Mucosa of rectum (tissue), 2 donors: ENCODE measurements at regions not wholly inside any gene's neighbourhood (a gene's known extent, or its start where the extent isn't known, plus 50 kb on each side); places are given as distances from the start of the nearest gene placed in this dataset.

ENCODE experiments used
- H3K27ac ChIP-seq, 2 donors: one replicate each; pipeline ENCODE4 v1.7.0; 2013; ENCODE audit warnings: inconsistent platforms in 2 of 2, low read depth in 2 of 2, low read length in 2 of 2
- H3K27me3 ChIP-seq, 2 donors: one replicate each; pipeline ENCODE4 v1.7.0; 2013; ENCODE audit warnings: low read length in 2 of 2; ENCODE audit not compliant: control insufficient read depth in 2 of 2, insufficient read depth in 2 of 2
- H3K36me3 ChIP-seq, 2 donors: one replicate each; pipeline ENCODE4 v1.7.0; 2013; ENCODE audit warnings: low read length in 2 of 2; ENCODE audit not compliant: control insufficient read depth in 2 of 2, insufficient read depth in 2 of 2
- H3K4me1 ChIP-seq, 2 donors: one replicate each; pipeline ENCODE4 v1.7.0; 2013; ENCODE audit warnings: low read length in 2 of 2, mild to moderate bottlenecking in 1 of 2; ENCODE audit not compliant: control insufficient read depth in 2 of 2, insufficient read depth in 2 of 2
- H3K4me3 ChIP-seq, 2 donors: one replicate each; pipeline ENCODE4 v1.7.0; 2013; ENCODE audit warnings: low read length in 2 of 2
- H3K9ac ChIP-seq, 2 donors: one replicate each; pipeline ENCODE4 v1.7.0; 2013; ENCODE audit warnings: low read length in 2 of 2, low read depth in 1 of 2, mild to moderate bottlenecking in 1 of 2
- H3K9me3 ChIP-seq, 2 donors: one replicate each; pipeline ENCODE4 v1.7.0; 2013; ENCODE audit warnings: low read length in 2 of 2; ENCODE audit not compliant: control insufficient read depth in 2 of 2
- donor health status: healthy.
- donor health status: Normal muscosa, but diverticular disease.

DNA sequence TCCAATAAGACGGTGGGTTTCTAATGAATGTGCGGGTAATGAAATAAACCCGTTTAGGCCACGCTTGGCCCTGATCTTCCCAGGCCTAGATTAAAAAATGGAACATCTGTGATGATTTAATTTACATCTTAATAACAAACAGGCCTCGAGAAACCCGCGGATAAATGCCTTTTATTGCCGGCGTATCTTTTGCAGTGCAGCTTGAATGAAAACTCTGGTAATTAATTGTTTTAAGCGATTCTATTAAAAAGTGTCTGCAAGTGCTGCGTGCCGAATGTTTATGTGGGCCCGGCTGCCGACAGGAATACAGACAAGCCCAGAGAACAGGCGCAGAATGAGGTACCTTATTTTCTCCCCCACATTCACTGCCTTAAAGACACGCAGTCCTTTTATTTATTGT, 420.7 kb downstream of the MN1 start:
- Histone ChIP-seq H3K36me3 (no peaks in the 10 kb centered on the region), H3K4me1 (no peaks in the 10 kb centered on the region), H3K27ac (no peak overlapping the region), H3K9ac (no peak overlapping the region), H3K4me3 (no peak overlapping the region), H3K9me3 (no peaks in the 10 kb centered on the region), H3K27me3 (peaks cover 3 to 4% of the 10 kb centered on the region in 2 donors)

DNA sequence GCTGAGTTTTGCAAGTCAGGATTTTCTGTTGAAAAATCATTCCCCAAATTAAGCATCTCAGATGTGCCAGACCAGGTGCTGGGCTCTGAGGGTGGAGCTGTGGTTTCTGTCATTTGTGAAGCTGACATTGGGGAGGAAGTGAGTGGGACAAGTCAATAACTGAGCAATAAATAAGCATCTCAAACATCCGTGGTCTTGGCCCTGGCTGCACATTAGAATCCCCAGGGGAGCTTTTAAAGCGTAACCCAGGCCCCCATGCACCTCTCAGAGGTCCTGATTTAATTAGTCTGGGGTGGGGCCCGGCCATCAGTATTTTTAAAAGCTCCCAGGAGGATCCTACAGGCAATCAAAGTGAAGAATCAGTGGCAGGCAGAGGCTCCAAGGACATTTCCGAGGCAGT, 420.0 kb downstream of the MN1 start:
- H3K9me3 ChIP-seq: no peaks in the 10 kb centered on the region

GRCh38 chr22:27381960-27382742, 419.4 kb downstream of the MN1 start:
- no peak overlapping the region for H3K27ac ChIP-seq
- peaks cover 3 to 9% of the 10 kb centered on the region in 2 donors for H3K27me3 ChIP-seq
- no peak overlapping the region for H3K9ac ChIP-seq
- H3K36me3 ChIP-seq: no peaks in the 10 kb centered on the region
- H3K4me3 ChIP-seq: no peak overlapping the region
- no peaks in the 10 kb centered on the region for H3K4me1 ChIP-seq
- H3K9me3 ChIP-seq: no peaks in the 10 kb centered on the region

More for the DNA sequence above, 420.0 kb downstream of the MN1 start:
- Histone ChIP-seq H3K27ac (no peak overlapping the region), H3K27me3 (peaks cover 3 to 9% of the 10 kb centered on the region in 2 donors), H3K9ac (no peak overlapping the region), H3K4me1 (no peaks in the 10 kb centered on the region), H3K36me3 (no peaks in the 10 kb centered on the region), H3K4me3 (no peak overlapping the region)

GRCh38 chr22:27382947-27383346, 418.6 kb downstream of the MN1 start:
- H3K27ac ChIP-seq: no peak overlapping the region
- no peaks in the 10 kb centered on the region for H3K9me3 ChIP-seq
- no peak overlapping the region for H3K4me3 ChIP-seq
- H3K27me3 ChIP-seq: peaks cover 3 to 9% of the 10 kb centered on the region in 2 donors
- H3K4me1 ChIP-seq: no peaks in the 10 kb centered on the region
- no peak overlapping the region for H3K9ac ChIP-seq
- H3K36me3 ChIP-seq: no peaks in the 10 kb centered on the region

DNA sequence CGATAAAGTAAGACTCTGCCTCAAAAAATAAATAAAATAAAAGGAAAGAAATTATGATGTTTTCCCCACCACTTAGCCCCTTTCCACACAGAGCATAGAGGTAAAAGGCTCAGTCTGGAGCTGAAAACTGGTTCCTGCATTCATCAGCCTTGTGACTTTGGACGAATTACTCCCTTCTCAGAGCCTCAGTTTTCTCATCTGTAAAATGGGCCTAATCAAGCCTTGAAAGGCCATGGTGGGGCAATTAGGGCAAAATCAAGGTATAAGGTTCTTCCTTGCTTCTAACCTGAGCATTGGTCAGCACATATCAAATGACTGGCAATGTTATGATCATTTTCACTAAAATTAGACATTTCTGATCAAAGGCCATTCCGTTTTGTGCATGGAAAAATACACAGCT, 417.7 kb downstream of the MN1 start:
- Histone ChIP-seq H3K9me3 (no peaks in the 10 kb centered on the region), H3K36me3 (no peaks in the 10 kb centered on the region), H3K9ac (no peak overlapping the region), H3K27me3 (peaks cover 7 to 9% of the 10 kb centered on the region in 2 donors), H3K4me1 (no peaks in the 10 kb centered on the region), H3K27ac (no peak overlapping the region), H3K4me3 (no peak overlapping the region)

DNA sequence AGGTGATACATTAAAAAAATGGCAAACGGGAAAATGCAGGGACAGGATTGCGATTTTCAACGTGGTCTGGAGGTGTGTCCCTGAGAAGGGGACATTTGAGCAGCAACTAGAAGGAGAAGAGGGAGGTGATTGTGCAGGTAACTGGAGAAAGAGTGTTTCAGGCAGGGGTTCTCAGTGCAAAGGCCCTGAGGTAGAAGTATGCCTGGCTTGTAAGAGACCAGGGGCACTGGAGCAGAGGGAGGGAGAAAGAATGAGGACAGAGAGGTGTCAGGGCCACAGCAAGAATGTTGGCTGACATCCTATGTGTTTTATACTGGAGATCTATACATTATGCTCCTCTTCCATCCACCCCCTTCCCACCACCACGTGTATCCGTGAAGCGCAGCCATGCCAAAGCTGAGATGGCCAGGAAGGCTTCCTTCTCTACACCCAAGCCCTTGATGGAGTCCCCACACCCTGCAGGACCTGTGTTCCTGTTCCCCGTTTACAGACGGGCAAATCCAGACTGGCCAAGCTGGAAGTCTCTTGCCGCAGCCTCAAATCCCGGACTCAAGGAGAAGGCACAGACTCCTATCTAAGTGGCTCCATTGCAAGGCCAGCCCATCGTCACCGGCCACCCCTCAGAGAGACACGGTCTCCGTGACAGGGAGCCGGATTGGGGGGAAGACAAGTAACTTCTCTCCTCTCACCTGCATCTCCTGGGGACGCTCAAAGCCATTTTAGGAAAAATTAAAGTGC, 416.1 kb downstream of the MN1 start:
- Histone ChIP-seq H3K27ac (no peak overlapping the region), H3K9me3 (no peaks in the 10 kb centered on the region), H3K9ac (no peak overlapping the region), H3K36me3 (no peaks in the 10 kb centered on the region), H3K4me1 (no peaks in the 10 kb centered on the region), H3K27me3 (peaks cover 9% of the 10 kb centered on the region in 2 donors), H3K4me3 (no peak overlapping the region)

DNA sequence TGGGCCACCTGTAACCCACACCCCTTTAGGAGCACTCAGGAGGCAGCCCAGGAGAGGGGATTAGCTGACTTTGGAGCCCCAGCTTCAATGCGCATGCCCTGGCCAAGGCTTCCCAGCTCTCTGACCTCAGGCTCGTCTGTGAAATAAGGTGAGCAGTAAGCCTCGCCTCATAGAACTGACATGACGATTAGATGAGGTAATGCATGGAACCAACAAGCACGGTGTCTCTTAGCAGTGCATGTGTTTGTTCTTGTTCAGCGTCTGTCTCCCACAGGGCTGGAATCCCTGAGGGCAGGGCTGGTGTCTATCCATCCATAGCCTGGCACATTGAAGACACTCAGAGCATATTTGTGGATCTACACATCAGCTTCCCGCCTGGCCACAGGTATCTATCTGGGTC, 415.4 kb downstream of the MN1 start:
- Histone ChIP-seq H3K27ac (no peak overlapping the region), H3K9ac (no peak overlapping the region), H3K27me3 (peaks cover 9% of the 10 kb centered on the region in 2 donors), H3K4me3 (no peak overlapping the region), H3K36me3 (no peaks in the 10 kb centered on the region), H3K4me1 (no peaks in the 10 kb centered on the region), H3K9me3 (no peaks in the 10 kb centered on the region)

- no peak overlapping the region for H3K27ac ChIP-seq
- H3K36me3 ChIP-seq: no peaks in the 10 kb centered on the region
- no peaks in the 10 kb centered on the region for H3K4me1 ChIP-seq
- peaks cover 9% of the 10 kb centered on the region in 2 donors for H3K27me3 ChIP-seq
- H3K9me3 ChIP-seq: no peaks in the 10 kb centered on the region
- H3K9ac ChIP-seq: no peak overlapping the region
- H3K4me3 ChIP-seq: no peak overlapping the region
These were observed 414.0 kb downstream of the MN1 start for GRCh38 chr22:27387561-27387960.

DNA sequence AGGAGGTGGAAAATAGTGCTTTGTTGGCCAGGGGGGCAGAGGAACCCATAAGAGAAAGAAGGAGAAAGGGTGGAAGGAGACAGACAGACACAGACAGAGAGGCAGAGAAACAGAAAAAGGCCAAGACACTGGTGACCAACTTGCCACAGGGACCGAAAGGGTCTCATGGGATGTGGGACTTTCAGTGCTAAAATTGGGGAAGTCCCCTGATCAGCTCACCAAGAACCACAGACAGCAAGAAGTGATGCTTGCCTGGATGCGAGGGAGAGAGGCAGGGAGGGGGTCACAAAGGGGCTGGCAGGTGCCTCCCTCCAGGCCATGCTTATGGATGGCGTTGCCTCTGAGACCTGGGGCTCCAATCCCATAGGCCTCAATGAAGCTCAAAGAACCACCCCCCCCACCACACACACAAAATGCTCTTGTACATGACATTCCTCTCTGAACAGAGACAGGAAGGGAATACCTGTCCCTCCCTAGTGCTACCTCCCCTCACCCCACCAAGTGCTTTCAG, 413.4 kb downstream of the MN1 start:
- Histone ChIP-seq H3K4me1 (no peaks in the 10 kb centered on the region), H3K36me3 (no peaks in the 10 kb centered on the region), H3K9me3 (no peaks in the 10 kb centered on the region), H3K27ac (no peak overlapping the region), H3K27me3 (peaks cover 7 to 9% of the 10 kb centered on the region in 2 donors), H3K9ac (no peak overlapping the region), H3K4me3 (no peak overlapping the region)

DNA sequence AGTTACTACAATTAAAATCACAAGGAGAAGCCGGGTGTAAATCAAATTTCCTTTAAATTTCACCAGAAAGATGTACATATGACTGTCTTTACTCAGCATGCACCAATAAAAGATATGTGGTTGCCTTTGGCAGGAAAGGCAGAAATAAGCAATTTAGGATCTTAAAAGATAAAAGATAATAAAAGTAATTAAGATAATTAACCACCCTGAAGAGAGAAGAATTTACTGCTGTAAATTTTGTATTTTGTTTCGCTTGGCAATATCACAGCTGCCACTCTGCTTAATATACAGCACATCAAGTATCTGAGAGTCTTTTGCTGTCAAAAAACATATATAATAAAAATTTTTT, 411.9 kb downstream of the MN1 start:
- Histone ChIP-seq H3K4me3 (no peak overlapping the region), H3K9me3 (no peaks in the 10 kb centered on the region), H3K4me1 (no peaks in the 10 kb centered on the region), H3K9ac (no peak overlapping the region), H3K27me3 (peaks cover 7 to 9% of the 10 kb centered on the region in 2 donors), H3K36me3 (no peaks in the 10 kb centered on the region), H3K27ac (no peak overlapping the region)
